ENCODE measurements at regions not wholly inside any gene's neighbourhood (a gene's known extent, or its start where the extent isn't known, plus 50 kb on each side); places are given as distances from the start of the nearest gene placed in this dataset.

- no peak for TF ChIP-seq CTCF (IDR thresholded peaks at IDR 0.05)
- TF ChIP-seq POLR2A (IDR thresholded peaks at IDR 0.05), result no peak
These were observed 124.6 kb downstream of the AXIN2 start for GRCh38 chr17:65436871-65437270.

Measured in vagina (tissue), 2 donors.